OCI-LY1 (cell line): ENCODE measurements at regions not wholly inside any gene's neighbourhood (a gene's known extent, or its start where the extent isn't known, plus 50 kb on each side); places are given as distances from the start of the nearest gene placed in this dataset.

ENCODE experiments used
- H2AFZ ChIP-seq: fragments of 200-600 bp; sonication (generic), shearing (Covaris generic); 2 replicates; pipeline ENCODE4 v1.6.0; 2014; ENCODE audit warnings: antibody characterized with exemption, mild to moderate bottlenecking, low read length
- H3F3A ChIP-seq: fragments of 200-600 bp; sonication (generic), shearing (Covaris generic); 2 replicates; pipeline ENCODE4 v1.6.0; 2014; ENCODE audit warnings: mild to moderate bottlenecking, antibody characterized with exemption, low read length, moderate library complexity; ENCODE audit not compliant: insufficient read depth
- H3K27ac ChIP-seq: fragments of 200-600 bp; sonication (generic); 2 replicates; pipeline ENCODE4 v1.5.1; 2014; ENCODE audit warnings: low read length, mixed run types, mild to moderate bottlenecking, low read depth; ENCODE audit not compliant: poor library complexity, severe bottlenecking
- H3K27me3 ChIP-seq: fragments of 200-600 bp; sonication (generic); 2 replicates; pipeline ENCODE4 v1.6.0; 2014; ENCODE audit warnings: antibody characterized with exemption, mild to moderate bottlenecking, low read length, moderate library complexity; ENCODE audit not compliant: insufficient read depth
- H3K36me3 ChIP-seq: fragments of 200-600 bp; sonication (generic); 2 replicates; pipeline ENCODE4 v1.6.1; 2014; ENCODE audit warnings: mild to moderate bottlenecking, antibody characterized with exemption, low read length, moderate library complexity, mixed read lengths; ENCODE audit not compliant: insufficient read depth
- H3K4me1 ChIP-seq: fragments of 200-600 bp; sonication (generic); 2 replicates; pipeline ENCODE4 v1.5.1; 2014; ENCODE audit warnings: mild to moderate bottlenecking, low read length, moderate library complexity; ENCODE audit not compliant: insufficient read depth, severe bottlenecking
- H3K4me2 ChIP-seq: fragments of 200-600 bp; sonication (generic), shearing (Covaris generic); 2 replicates; pipeline ENCODE4 v1.6.1; 2014; ENCODE audit warnings: low read length
- H3K4me3 ChIP-seq: fragments of 200-600 bp; sonication (generic); 2 replicates; pipeline ENCODE4 v1.5.1; 2014; ENCODE audit warnings: low read length, low read depth, mild to moderate bottlenecking, mixed read lengths; ENCODE audit not compliant: poor library complexity, severe bottlenecking
- H3K79me2 ChIP-seq: fragments of 200-600 bp; shearing (Covaris generic); 2 replicates; pipeline ENCODE4 v1.6.1; 2016; ENCODE audit warnings: mixed run types, low read length, mixed read lengths; ENCODE audit not compliant: insufficient read depth
- H3K9ac ChIP-seq: fragments of 200-600 bp; sonication (generic), shearing (Covaris generic); 2 replicates; pipeline ENCODE4 v1.6.1; 2014; ENCODE audit warnings: mild to moderate bottlenecking, low read length, mixed read lengths
- H3K9me2 ChIP-seq: fragments of 200-600 bp; sonication (generic), shearing (Covaris generic); 2 replicates; pipeline ENCODE4 v1.6.1; 2014; ENCODE audit warnings: low read depth, mild to moderate bottlenecking, low read length, mixed read lengths
- H3K9me3 ChIP-seq: fragments of 200-600 bp; shearing (Covaris generic); 2 replicates; pipeline ENCODE4 v1.6.1; 2014; ENCODE audit warnings: low read length, mixed read lengths
- H4K20me1 ChIP-seq: fragments of 200-600 bp; sonication (generic), shearing (Covaris generic); 2 replicates; pipeline ENCODE4 v1.6.0; 2016; ENCODE audit warnings: mild to moderate bottlenecking, low read length; ENCODE audit not compliant: insufficient read depth
- EZH2 ChIP-seq: fragments of 200-600 bp; sonication (generic), shearing (Covaris generic); IDR thresholded peaks from 2 replicates; pipeline ENCODE4 v1.8.0; 2017; ENCODE audit warnings: borderline replicate concordance, mixed run types, mild to moderate bottlenecking, antibody characterized with exemption, low read length, moderate library complexity, mixed read lengths
- TF ChIP-seq, protein P1 (sequence below): fragments of 200-600 bp; sonication (generic), shearing (Covaris generic); IDR thresholded peaks from 2 replicates; pipeline ENCODE4 v1.5.1; 2017; ENCODE audit warnings: mild to moderate bottlenecking, antibody characterized with exemption, low read length, moderate library complexity, mixed read lengths

DNA sequence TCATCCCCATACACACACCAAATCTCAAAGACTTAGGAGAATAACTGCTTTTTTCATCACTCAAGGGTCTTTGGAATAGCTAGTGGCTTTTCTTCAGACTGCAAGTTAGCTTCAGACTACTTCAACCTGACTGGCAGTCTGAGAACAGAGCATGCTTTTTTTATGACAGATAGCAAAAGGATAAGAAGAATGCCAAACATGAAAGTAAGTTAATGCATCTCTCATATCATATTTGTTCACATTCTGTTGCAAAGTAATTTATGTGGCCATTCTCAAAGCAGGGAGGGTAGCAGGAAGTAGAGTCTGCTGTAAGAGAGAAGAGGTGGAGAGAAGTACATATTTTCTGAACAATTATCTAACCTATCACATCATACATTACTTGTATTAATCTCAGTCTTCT is 544.4 kb downstream of the ZPLD1 start:
- Histone ChIP-seq H3K4me2 (no peak overlapping the region), H3K4me1 (no peaks in the 10 kb centered on the region), H3K27me3 (no peaks in the 10 kb centered on the region), H3K4me3 (no peak overlapping the region), H3F3A (no peaks in the 10 kb centered on the region), H3K27ac (no peak overlapping the region), H3K36me3 (no peaks in the 10 kb centered on the region), H2AFZ (no peak overlapping the region), H3K9me2 (no peaks in the 10 kb centered on the region), H4K20me1 (no peaks in the 10 kb centered on the region), H3K79me2 (no peaks in the 10 kb centered on the region), H3K9ac (no peak overlapping the region), H3K9me3 (no peaks in the 10 kb centered on the region)
- no peak for TF ChIP-seq EZH2
- TF ChIP-seq, protein P1, sequence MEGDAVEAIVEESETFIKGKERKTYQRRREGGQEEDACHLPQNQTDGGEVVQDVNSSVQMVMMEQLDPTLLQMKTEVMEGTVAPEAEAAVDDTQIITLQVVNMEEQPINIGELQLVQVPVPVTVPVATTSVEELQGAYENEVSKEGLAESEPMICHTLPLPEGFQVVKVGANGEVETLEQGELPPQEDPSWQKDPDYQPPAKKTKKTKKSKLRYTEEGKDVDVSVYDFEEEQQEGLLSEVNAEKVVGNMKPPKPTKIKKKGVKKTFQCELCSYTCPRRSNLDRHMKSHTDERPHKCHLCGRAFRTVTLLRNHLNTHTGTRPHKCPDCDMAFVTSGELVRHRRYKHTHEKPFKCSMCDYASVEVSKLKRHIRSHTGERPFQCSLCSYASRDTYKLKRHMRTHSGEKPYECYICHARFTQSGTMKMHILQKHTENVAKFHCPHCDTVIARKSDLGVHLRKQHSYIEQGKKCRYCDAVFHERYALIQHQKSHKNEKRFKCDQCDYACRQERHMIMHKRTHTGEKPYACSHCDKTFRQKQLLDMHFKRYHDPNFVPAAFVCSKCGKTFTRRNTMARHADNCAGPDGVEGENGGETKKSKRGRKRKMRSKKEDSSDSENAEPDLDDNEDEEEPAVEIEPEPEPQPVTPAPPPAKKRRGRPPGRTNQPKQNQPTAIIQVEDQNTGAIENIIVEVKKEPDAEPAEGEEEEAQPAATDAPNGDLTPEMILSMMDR = no peak

DNA sequence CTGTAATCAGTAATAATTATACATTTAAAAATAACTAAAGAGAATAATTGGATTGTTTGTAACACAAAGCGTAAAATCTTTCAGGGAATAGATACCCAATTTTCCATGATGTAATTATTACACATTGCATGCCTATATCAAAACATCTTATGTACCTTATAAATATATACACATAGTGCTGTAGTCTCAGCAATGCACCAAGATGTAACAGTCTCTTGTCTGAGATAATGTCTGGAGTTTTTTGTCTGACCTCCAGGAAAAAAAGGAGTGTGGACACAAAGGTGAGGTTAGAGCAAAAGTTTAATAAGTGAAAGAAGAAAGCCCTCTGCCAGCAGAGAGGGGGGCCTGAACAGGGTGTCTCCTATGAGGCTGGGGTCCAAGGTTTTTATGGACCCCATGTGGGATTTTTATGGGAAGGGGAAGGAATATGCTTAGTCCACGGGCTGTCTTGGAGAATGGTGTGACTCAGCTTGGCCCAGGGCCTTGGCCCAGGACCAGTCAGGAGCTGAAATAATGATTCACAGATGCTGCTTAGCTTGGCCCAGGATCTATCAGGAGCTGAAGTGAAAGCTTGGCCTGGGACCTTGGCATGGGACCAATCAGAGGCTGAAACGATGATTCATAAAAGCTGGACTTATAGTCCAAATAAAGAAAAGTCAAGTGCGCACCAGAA is 545.0 kb downstream of the ZPLD1 start:
- no peaks in the 10 kb centered on the region for H3K79me2 ChIP-seq
- H3K4me3 ChIP-seq = no peak overlapping the region
- H3F3A ChIP-seq = no peaks in the 10 kb centered on the region
- no peaks in the 10 kb centered on the region for H3K9me3 ChIP-seq
- no peaks in the 10 kb centered on the region for H3K36me3 ChIP-seq
- H3K27ac ChIP-seq = no peak overlapping the region
- TF ChIP-seq, protein P1 = no peak
- no peak for TF ChIP-seq EZH2
- H4K20me1 ChIP-seq = no peaks in the 10 kb centered on the region
- no peaks in the 10 kb centered on the region for H3K27me3 ChIP-seq
- H2AFZ ChIP-seq = no peak overlapping the region
- H3K9me2 ChIP-seq = no peaks in the 10 kb centered on the region
- H3K4me1 ChIP-seq = no peaks in the 10 kb centered on the region
- H3K4me2 ChIP-seq = no peak overlapping the region
- no peak overlapping the region for H3K9ac ChIP-seq

DNA sequence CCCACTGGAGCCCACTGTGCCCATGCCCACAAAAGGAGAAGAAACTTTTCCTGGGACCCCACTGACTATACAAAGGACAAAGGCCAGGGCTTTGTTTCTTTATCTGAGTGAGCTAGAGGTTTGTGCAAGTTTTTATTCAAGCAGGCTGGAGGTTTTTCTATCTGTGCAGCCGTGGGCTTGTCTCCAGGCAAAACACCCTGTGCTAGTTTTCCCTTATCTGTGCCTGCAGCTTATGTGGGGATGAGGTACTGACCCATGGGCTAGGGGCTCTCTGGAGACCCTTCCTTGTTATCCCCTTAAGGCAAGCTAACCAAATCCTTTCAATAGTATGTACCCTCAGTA is 545.5 kb downstream of the ZPLD1 start:
- Histone ChIP-seq H3K9me2 (no peaks in the 10 kb centered on the region), H3K9ac (no peak overlapping the region), H3F3A (no peaks in the 10 kb centered on the region), H3K79me2 (no peaks in the 10 kb centered on the region), H3K9me3 (no peaks in the 10 kb centered on the region), H3K4me2 (no peak overlapping the region), H4K20me1 (no peaks in the 10 kb centered on the region), H3K27ac (no peak overlapping the region), H3K4me1 (no peaks in the 10 kb centered on the region), H2AFZ (no peak overlapping the region), H3K36me3 (no peaks in the 10 kb centered on the region), H3K4me3 (no peak overlapping the region), H3K27me3 (no peaks in the 10 kb centered on the region)
- TF ChIP-seq, protein P1 = no peak
- TF ChIP-seq EZH2 = no peak
